HG03558 (cell line): ENCODE measurements at regions not wholly inside any gene's neighbourhood (a gene's known extent, or its start where the extent isn't known, plus 50 kb on each side); places are given as distances from the start of the nearest gene placed in this dataset.

ENCODE experiments used
- ATAC-seq: cut with Tn5 transposase; IDR thresholded peaks from one replicate; pipeline ENCODE4 v1.9.1; 2021; ENCODE audit warnings: moderate number of reproducible peaks; ENCODE audit not compliant: unreplicated experiment; ENCODE audit errors: extremely low read depth

DNA sequence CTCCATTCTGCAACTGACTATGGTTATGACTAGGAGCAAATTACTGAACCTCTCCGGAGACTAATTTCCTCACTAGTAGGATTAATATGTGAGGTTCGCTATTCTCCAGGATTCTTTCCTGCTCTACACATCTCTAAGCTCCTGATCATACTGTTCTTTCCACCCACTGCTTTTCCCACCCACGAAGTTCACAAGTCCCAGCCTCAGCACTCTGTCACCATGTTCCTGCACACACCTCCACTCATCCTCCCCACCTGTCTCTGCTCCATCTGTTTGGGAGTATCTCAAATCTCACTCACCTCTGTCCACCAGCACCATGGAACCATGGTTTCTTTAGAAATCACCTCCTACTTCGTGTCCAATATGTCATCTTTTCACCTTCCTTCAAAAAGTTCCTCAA is 185.3 kb downstream of the LRATD1 start:
- no peak for ATAC-seq

DNA sequence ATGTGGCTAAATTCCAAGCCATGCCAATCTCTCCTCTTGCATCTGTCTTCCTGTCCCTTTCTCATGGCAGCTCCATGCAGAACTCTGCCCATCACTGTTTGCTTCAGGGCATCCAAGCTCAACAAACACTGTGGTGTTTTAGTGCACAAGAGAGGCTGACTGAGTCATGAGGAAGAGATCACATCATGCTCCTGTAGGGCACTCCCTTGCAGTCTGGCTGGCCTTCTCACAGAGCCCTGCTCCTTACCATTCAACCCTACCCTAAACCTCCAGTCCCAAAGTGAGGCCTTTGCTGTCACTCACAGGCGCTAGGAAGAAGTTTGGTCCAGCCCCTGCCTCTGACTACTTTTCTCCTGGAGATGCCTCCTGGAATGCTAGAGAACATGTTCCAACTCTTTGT is 194.0 kb downstream of the LRATD1 start:
- no peak for ATAC-seq

DNA sequence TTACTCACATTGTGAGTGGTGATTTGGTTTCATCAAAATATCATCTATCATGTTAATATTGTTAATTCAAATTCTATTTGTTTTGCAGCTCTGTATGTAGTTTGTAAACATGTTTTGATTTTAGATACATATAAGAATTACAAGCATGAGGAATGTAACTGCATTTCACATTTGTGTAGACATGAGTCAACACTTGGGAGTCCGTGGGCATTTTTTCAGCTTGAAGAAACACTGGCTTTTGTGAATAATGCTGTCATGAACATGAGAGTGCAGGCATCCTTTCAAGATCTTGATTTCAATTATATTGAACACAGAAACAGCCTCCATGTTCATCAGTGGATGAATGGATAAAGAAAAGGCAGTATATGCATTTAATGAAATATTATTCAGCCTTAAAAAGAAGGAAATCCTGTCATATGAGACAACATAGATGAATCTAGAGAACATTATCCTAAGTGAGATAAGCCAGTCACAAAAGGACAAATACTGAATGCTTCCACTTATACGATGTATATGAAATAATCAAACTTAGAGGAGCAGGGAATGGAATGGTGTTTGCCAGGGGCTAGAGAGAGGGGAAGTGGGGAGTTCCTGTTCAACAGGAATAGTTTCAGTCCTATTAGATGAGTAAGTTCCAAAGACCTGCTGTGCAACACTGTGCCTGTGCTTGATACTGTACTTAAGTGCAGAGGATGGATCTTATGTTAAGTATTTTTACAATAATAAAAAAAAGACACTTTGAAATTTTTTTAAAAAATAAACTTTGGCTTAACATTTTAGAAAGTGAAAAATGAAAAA is 194.9 kb downstream of the LRATD1 start:
- no peak for ATAC-seq

DNA sequence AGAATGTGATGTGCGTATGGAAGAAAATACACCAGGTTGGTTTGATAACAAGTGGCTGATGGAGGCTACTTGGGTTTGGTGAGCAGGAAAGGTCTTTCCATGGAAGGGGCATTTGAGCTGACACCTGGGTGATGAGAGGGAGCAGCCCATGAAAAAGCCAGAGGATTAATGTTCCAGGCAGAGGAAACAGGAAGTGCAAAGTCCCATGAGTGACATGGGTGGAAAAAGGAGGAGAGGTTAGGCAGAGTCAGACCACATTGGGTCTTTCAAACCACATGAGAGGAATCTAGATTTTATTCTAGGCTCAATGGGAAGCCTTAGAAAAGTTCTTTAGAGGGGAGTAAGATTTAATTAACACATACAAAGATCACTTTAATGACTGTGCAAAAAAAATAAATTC is 195.7 kb downstream of the LRATD1 start:
- ATAC-seq, result no peak

DNA sequence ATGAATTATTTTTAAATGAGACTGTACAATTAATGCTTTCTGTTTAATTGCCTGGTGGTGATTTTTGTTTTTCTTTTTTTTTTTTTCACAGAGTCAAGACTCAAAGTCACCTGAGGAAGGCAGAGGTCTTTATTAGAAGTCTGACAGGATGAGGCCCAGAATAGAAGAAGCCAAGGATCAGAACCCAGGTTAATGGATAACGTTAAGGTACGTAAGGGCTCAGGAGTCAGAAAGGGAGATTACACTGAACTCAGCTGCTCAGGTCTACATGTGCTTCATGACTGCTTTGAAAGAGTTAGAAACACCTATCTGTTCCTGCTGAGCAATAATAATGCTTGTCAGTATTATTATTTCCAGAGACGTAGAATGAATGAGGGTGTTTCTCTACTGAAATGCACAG is 196.5 kb downstream of the LRATD1 start:
- no peak for ATAC-seq

DNA sequence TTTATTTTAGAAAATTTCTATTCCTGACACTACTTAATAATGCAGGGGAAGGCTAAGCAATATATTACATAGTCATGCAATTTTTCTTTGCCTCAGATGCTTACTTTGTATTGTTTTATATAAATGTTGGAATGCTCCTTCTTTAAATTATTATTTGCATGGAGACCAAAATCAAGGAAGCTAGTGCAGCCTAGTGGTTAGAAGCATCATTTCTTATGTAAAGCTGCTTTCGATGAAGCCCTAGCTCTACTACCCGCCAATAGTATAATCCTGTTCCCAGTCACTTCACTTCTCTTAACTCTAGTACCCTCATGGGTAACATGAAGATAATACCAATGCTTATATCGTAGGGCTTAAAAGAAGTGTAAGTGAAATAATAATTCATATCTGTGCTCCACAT is 198.9 kb downstream of the LRATD1 start:
- ATAC-seq, result no peak

DNA sequence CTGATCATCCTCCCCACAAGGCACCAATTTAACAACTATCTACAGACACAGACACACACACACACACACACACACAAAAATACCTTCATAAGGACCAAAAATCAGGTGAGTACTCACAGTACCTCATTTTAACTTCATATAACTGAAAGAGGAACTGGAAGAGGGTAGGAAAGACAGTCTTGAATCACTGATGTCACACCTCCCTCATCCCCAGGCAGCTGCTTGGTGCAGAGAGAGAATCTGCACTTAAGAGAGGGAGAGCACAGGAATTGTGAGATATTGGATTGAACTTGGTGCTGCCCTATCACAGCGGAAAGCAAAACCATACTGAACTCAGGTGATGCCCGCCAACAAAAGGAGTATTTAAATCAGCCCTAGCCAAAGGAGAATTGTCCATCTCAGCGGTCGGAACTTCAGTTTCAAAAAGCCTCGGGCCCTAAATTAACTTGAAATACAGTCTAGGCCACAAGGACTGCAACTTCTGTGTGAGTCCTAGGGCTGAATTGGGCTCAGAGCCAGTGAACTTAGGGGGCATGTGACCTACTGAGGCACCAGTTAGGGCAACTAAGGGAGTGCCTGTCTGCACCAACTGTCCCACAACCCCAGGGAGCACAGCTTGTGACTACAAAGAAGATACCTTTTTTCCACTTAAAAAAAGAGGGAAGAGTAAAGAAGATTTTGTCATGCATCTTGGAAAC is 211.1 kb downstream of the LRATD1 start:
- no peak for ATAC-seq

DNA sequence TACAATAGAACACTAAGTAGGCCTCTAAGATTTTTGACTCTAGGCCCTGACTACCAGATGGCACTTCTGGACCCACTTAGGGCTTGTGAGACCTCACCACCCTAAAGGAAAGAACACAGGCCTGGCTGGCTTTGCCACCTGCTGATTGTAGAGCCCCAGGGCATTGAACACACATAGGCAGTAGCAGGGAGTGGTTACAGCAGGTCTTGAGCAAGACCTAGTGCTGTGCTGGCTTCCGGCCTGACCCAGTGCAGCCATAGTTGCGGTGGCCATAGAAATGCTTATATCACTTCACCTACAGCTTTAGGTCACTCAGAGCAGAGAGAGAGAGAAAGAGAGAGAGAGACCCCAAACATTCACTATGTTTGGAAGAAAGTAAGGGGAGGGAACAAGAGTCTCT is 223.2 kb downstream of the LRATD1 start:
- ATAC-seq, result no peak

DNA sequence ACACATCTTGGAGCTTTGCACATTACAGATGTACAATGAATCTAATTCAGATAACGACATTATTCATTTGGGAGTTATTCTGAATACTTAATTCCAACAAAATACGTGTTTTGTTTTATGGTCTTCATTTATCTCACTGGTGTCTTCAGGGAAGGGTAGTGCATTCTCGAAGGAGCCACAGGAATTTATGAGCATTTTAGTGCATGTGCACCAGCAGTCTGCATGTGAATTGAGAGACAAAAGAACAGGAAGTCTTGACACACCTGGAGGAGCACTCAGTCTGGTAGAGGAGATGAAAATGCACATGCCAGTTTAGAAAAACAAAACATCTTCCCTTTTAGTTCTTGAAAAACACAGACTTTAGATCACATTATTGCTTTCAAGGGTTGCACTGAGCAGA is 228.7 kb downstream of the LRATD1 start:
- no peak for ATAC-seq

DNA sequence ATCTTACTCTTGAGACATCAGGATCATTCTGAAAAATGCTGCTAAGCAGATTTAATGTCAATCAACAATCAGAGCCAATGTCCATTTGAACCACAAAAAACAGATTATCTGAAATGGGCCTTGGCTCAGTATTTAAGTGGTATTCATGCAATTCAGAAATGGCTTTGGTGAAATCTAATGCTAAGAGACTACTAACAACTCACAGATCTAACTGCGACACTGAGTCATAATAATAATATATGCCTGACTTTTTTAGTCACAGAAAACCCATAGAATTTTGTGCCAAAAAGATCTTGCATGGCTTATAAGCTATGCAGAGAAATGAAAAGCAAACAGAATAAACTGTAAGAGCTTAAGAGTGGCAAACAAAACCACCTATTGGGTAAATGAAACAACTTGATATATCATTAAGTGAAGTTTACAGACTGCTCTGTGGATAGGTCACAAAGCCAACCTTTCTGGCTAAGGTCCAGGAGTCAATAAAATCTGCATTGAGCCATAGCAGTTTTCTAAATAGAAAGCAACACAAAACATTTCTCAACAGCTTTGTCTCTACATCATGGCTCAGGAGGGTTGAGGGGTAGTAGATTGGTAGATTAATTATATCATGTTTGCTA is 234.3 kb downstream of the LRATD1 start:
- ATAC-seq, result no peak

DNA sequence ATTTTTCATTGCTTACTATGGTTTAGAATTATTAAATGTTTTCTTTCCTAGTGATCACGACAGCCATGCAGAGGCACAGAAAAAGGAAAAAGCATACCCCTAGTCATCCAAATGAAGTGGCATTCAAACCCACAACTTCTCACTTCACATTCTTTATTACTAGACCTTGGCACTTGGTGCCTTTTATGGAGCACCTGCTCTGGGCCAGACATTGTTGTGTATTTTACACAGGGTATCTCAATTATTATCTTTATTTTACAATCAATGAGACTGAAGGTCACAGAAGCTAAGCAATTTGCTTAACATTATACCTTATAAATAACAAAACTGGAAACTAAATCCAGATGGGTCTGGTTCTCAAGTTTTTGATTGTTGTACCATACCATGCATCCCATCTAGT is 235.3 kb downstream of the LRATD1 start:
- ATAC-seq, result no peak

DNA sequence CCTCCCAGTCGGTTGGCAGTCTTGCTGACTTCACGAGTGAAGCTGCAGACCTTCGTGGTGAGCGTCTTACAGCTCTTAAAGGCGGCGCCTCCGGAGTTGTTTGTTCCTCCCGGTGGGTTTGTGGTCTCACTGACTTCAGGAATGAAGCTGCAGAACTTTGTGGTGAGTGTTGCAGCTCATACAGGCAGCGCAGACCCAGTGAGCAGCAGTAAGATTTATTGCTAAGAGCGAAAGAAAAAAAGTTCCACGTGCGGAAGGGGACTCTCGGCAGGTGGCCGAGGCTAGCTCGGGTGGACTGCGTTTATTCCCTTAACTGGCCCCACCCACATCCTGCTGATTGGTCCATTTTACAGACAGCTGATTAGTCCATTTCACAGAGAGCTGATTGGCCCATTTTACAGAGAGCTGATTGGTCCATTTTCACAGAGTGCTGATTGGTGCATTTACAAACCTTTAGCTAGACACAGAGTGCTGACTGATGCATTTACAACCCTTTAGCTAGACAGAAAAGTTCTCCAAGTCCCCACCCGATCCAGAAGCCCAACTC is 240.3 kb downstream of the LRATD1 start:
- no peak for ATAC-seq

DNA sequence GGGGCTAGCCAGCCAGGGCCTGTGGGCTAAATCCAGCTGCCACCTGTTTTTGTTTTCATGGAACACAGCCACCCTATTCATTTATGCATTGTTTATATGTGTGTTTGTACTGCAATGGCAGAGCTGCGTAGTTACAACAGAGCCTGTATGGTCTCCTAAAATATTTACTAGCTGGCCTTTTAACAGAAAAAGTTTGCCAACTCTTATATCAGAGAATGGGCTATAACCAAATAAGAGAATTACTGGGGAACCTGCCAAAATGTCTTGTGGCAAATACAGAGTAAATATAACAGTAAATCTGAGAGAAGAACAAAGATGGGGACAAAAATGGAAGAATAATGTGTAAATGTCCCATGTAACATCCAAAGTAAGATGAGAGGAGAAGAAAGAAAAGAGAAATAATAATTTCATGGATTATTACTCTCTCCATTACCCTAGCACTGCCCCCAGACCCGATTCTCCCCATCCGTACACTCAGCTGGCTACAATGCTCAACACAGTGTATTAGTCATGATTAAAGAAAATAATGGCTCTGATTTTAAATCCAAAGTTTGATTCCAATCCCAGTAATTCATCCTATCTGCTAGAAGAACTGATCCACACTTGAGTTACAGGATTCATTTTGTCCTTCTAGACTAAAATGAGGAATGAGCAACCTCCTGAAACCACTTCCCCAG is 249.3 kb downstream of the LRATD1 start:
- ATAC-seq, result no peak

DNA sequence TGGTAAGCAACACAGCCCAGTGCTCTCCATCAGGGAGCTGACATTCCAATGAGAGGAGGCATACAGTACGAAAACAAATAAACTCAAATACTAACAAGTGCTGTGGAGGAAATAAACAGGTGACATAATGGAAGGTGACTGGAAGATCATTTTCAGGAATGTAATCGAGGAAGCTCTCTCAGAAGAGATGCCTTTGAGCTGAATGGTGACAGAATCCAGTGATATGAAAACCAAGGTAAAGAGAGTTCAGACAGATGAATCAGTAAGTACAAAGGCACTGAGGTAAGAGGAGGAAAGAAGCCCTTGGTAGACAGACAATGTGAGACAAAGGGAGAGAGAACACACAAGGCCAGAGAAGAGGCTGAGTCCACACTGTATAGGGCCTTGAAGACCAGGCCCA is 252.1 kb downstream of the LRATD1 start:
- ATAC-seq, result no peak

DNA sequence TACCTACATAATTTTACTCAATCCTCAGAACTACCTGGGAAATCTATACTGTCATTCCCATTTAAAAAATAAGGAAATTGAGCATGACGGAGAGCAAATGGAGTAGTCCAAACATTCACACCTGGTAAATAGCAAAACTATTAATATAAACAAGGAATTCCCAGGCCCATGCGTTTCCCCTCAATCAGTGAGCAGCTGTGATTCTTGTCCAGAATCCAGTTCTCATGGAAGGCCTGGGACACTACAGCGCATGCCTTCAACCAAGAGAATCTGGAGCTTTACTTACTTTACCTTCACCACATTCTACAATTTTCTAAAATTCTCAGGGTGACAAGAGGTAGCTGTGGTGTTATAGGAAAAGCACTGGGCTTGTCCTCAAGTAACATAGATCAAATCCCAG is 259.0 kb downstream of the LRATD1 start:
- ATAC-seq, result no peak

DNA sequence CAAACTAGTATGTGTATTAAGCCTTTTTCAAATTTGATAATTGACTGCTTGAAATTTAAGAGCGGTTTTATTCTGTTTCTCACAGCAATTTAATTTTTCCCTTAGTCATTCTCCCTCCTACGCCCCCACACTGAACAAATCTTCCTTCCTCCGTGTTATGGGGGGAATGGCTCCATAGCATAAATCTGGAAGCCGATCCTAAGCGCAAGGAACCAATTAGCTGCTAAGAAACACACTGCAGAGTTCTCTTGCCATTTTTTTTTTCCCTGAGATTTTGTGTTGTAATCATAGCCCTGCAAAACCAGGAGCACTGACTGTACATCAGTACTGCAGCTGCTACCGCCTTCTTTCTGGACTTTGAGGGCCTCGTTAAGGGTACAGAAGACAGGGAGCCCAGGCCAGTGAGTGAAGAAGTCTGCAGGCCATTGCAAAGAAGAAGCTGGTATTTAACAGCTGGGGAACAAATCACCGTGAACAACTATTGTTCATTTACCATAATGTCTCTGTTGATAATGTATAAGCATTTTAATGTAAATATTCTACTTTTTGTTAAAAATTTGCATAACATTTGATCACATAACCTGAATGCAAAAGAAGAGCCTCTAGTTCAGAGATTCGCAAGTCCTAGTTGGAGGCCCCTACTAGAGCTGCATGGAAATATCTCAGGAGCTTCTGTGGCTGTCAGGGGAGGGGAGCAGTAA is 264.0 kb downstream of the LRATD1 start:
- no peak for ATAC-seq

DNA sequence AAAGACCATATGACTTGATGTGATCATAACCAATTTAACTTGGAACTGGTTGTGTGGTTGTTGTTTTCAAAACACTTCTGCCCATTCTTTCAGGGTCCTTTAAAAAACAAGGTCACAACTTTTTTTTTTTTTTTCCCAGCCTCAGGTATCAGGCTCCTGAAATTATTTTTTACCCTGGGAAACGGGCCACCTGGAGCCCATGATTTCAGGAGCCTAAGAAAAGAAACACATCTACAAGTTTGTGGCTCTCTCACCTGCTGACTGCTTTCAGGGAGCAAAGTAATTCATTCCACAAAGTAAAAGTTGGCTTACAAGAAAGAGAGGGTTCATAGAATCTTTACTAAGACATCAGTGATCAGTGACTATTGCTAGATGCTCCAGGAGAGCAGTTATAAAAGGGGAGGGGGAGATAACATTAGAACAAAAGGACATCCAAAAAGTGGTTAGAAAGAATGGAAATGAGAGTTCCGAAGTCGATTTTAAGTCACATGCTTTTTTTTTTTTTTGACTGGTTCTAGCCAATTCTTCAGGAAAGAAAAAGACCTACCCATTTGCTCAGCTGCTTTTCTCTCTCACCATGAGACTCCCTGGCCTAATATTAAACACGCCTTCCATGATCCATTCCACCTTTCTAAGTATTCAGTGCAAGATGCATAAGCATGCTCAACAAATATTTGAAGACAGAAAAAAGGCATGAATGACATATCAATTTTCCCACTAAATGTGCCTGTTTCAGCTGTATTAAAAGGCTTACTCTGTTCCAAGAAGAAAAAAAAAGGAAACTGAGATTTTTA is 267.3 kb downstream of the LRATD1 start:
- no peak for ATAC-seq

DNA sequence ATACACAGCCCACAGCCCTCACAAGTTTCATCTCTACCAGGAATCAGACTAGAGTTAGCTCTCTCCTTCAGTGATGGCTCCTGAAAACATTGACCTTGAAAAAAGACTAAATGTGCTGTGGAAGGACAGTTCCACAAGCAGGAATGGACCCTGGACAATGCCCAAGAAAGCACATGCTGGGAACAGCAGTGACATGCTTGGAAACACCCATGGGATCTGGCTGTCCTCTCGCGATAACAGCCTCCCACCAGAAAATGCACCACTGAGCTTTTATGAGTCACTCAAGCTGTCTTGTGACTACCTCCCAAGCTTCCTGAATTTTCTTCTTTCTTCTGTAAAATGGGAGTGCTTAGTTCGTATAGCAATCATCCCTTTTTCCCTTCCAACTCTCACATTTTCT is 269.2 kb downstream of the LRATD1 start:
- no peak for ATAC-seq

DNA sequence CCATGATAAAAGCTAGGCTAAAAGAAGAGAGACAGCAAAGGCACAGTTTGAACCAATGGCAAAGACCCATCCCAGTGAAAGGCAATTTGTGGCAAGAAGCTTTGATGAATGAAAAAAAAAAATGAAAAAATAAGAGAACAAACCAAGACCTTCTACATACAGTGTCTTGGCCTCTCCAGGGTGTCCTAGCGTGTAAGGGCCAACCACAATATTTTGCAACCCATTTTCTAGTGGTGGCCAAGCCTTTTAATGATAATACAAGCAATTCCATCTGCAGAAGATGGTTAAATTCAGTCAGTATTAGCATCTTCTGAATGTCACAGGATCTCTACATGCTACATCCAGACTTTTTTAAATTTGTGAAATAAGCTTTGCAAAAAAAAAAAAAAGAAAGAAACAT is 270.4 kb downstream of the LRATD1 start:
- no peak for ATAC-seq
